HepG2 (cell line): ENCODE measurements at regions not wholly inside any gene's neighbourhood (a gene's known extent, or its start where the extent isn't known, plus 50 kb on each side); places are given as distances from the start of the nearest gene placed in this dataset.
A peak's percentile ranks its signal among the peaks of the same experiment; 100 is the strongest.

ENCODE experiments used
- CBX2 ChIP-seq, 2 experiments: fragments of 200-600 bp in 1 of 2; sonication (generic); formaldehyde crosslinking in 1 of 2; IDR thresholded peaks; 2 replicates each; pipeline versions ENCODE4 v1.7.0 to v1.8.1; 2018 to 2022; ENCODE audit warnings: low read depth in 2 of 2, low read length in 1 of 2, mild to moderate bottlenecking in 1 of 2, missing genetic modification reagents in 1 of 2
- CREM ChIP-seq, 2 experiments: sonication (generic) in 1 of 2; formaldehyde crosslinking in 1 of 2; IDR thresholded peaks; 2 replicates each; pipeline versions ENCODE4 v1.4.0 to v1.6.1; 2016 to 2020; ENCODE audit warnings: antibody characterized with exemption in 1 of 2, mild to moderate bottlenecking in 1 of 2, missing genetic modification reagents in 1 of 2
- ELF3 ChIP-seq: IDR thresholded peaks from 2 replicates; pipeline ENCODE4 v1.6.1; 2016; ENCODE audit warnings: missing genetic modification reagents, missing compliant biosample characterization
- FOXO4 ChIP-seq: sonication (generic); formaldehyde crosslinking; conservative IDR thresholded peaks from 2 replicates; pipeline ENCODE4 v1.8.1; 2023; ENCODE audit warnings: missing genetic modification reagents
- KDM5A ChIP-seq: fragments of 200-600 bp; sonication (generic); IDR thresholded peaks from 2 replicates; pipeline ENCODE4 v1.7.0; 2018; ENCODE audit warnings: antibody characterized with exemption, mild to moderate bottlenecking, low read length, borderline replicate concordance
- MED1 ChIP-seq: sonication (generic); formaldehyde crosslinking; IDR thresholded peaks from 2 replicates; pipeline ENCODE4 v1.4.0; 2020; ENCODE audit warnings: missing genetic modification reagents
- NCOA1 ChIP-seq: sonication (generic); formaldehyde crosslinking; IDR thresholded peaks from 2 replicates; pipeline ENCODE4 v1.9.0; 2021; ENCODE audit warnings: missing genetic modification reagents
- NFRKB ChIP-seq: fragments of 450-650 bp; IDR thresholded peaks from 2 replicates; pipeline ENCODE4 v1.6.1; 2017
- PBX2 ChIP-seq: IDR thresholded peaks from 2 replicates; pipeline ENCODE4 v1.6.1; 2016; ENCODE audit warnings: control low read depth
- POLR2G ChIP-seq: fragments of 200-400 bp; formaldehyde crosslinking; IDR thresholded peaks from 2 replicates; pipeline ENCODE4 v1.6.1; 2018; ENCODE audit warnings: mild to moderate bottlenecking, low read depth, low read length, moderate library complexity
- TEAD2 ChIP-seq: sonication (generic); formaldehyde crosslinking; IDR thresholded peaks from 2 replicates; pipeline ENCODE4 v1.9.0; 2021; ENCODE audit warnings: missing genetic modification reagents
- ZBTB40 ChIP-seq, 2 experiments: fragments of 450-650 bp in 1 of 2; sonication (generic) in 1 of 2; formaldehyde crosslinking in 1 of 2; IDR thresholded peaks; 2 replicates each; pipeline versions ENCODE4 v1.6.1 to v1.8.0; 2016 to 2022; ENCODE audit warnings: antibody characterized with exemption in 1 of 2, mild to moderate bottlenecking in 1 of 2, missing genetic modification reagents in 1 of 2
- ZNF3 ChIP-seq: IDR thresholded peaks from 2 replicates; pipeline ENCODE4 v1.7.0; 2017; ENCODE audit warnings: inconsistent platforms
- ZNF362 ChIP-seq: sonication (generic); formaldehyde crosslinking; IDR thresholded peaks from 2 replicates; pipeline ENCODE4 v1.4.0; 2020; ENCODE audit warnings: missing genetic modification reagents, mild to moderate bottlenecking, borderline replicate concordance
- ZNF543 ChIP-seq: sonication (generic); formaldehyde crosslinking; IDR thresholded peaks from 2 replicates; pipeline ENCODE4 v1.4.0; 2020; ENCODE audit warnings: mild to moderate bottlenecking, missing genetic modification reagents
- ZSCAN9 ChIP-seq: IDR thresholded peaks from 2 replicates; pipeline ENCODE4 v1.6.1; 2016; ENCODE audit warnings: borderline replicate concordance

GRCh38 chr2:166725927-166726924 is 162.1 kb upstream of the XIRP2 start (continued):
- TF ChIP-seq ZNF362 (CRISPR knock-in tag) (peak; percentile 96), ELF3 (CRISPR knock-in tag) (peak; percentile 22; the same call in 1 of the 2 replicates), NFRKB (no peak), POLR2G (no peak), TEAD2 (no peak), ZSCAN9 (CRISPR knock-in tag) (no peak), CREM (IDR thresholded peaks at IDR 0.05) (0 out of 2 replicates have a peak, but pooled peaks have one; percentile 28), CREM (CRISPR knock-in tag; IDR thresholded peaks at IDR 0.05) (no peak), ZBTB40 (IDR thresholded peaks at IDR 0.05) (no peak), ZBTB40 (CRISPR knock-in tag; IDR thresholded peaks at IDR 0.05) (no peak), CBX2 (IDR thresholded peaks at IDR 0.05; ENCODE audit: low read depth, low read length) (no peak), CBX2 (CRISPR knock-in tag; IDR thresholded peaks at IDR 0.05; ENCODE audit: low read depth) (no peak), ZNF3 (no peak), MED1 (CRISPR knock-in tag) (no peak), PBX2 (CRISPR knock-in tag) (no peak), NCOA1 (CRISPR knock-in tag) (no peak), KDM5A (no peak), ZNF543 (CRISPR knock-in tag) (no peak), FOXO4 (no peak)
